Activated naive CD4-positive, alpha-beta T cell treated with anti-CD3 and anti-CD28 coated beads, Interleukin-2, amount 10 ng/mL, durations not matched to agents 7 days and 5 days (primary cell): ENCODE measurements at regions not wholly inside any gene's neighbourhood (a gene's known extent, or its start where the extent isn't known, plus 50 kb on each side); places are given as distances from the start of the nearest gene placed in this dataset.

Experiments
- CTCF ChIA-PET: fragments of 350-600 bp; sonication (Branson Sonifier 250); formaldehyde crosslinking; loops from one replicate; lab custom pipeline; 2021; ENCODE audit warnings: antibody characterized with exemption; lab: Charles Lee
- DNase-seq: peaks from one replicate; pipeline ENCODE4 v3.0.0-alpha.2; 2020
- H3K27ac Mint-ChIP-seq: one replicate; pipeline ENCODE4 v1.8.0; 2021; ENCODE audit warnings: mild to moderate bottlenecking, moderate library complexity, mixed read lengths
- H3K27me3 Mint-ChIP-seq: one replicate; pipeline ENCODE4 v1.8.0; 2021; ENCODE audit warnings: mild to moderate bottlenecking, mixed read lengths
- H3K36me3 Mint-ChIP-seq: one replicate; pipeline ENCODE4 v1.8.0; 2021; ENCODE audit warnings: mixed read lengths
- H3K4me1 Mint-ChIP-seq: one replicate; pipeline ENCODE4 v1.8.0; 2021; ENCODE audit warnings: mixed read lengths
- H3K4me3 Mint-ChIP-seq: one replicate; pipeline ENCODE4 v1.8.0; 2021; ENCODE audit warnings: mild to moderate bottlenecking, moderate library complexity, mixed read lengths
- H3K9me3 Mint-ChIP-seq: one replicate; pipeline ENCODE4 v1.8.0; 2021; ENCODE audit warnings: mixed read lengths

DNA sequence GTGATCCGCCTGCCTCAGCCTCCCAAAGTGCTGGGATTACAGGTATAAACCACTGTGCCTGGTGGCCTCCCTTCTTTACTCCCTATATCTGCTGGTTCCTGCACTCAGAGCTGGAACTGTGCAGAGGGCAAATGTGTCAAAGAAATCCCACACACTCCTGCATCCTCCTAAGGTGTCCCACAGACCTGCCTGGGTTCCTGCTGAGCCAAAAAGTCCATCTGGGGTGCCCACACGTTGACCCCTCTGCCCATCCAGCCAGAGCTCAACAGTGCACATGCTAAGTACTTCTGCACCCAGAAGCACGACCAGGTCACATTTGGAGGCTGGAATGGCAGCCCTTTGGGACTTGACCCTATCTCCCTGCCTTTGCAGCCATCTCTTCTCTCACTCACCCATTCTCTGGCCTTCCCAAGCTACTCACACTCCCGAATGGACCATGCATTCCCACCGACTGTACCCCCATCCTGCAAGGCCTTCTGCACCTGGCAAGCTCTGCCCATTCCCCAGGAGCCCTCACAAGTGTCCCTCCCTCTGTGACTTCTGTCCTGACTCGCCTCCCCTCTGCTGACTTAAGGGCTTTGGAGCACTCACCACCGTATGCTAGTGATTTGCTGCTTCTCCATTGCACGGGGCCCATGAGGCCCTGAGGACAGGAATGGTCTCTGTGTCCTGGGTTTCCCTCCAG, 152.1 kb downstream of the KCTD15 start:
- Mint-ChIP-seq H3K9me3 (no peaks in the 10 kb centered on the region), H3K27ac (no peak overlapping the region), H3K36me3 (no peaks in the 10 kb centered on the region), H3K4me3 (no peak overlapping the region), H3K27me3 (peaks cover 5% of the 10 kb centered on the region), H3K4me1 (no peaks in the 10 kb centered on the region)
- DNase-seq = no peak
- CTCF ChIA-PET = no interaction called here

DNA sequence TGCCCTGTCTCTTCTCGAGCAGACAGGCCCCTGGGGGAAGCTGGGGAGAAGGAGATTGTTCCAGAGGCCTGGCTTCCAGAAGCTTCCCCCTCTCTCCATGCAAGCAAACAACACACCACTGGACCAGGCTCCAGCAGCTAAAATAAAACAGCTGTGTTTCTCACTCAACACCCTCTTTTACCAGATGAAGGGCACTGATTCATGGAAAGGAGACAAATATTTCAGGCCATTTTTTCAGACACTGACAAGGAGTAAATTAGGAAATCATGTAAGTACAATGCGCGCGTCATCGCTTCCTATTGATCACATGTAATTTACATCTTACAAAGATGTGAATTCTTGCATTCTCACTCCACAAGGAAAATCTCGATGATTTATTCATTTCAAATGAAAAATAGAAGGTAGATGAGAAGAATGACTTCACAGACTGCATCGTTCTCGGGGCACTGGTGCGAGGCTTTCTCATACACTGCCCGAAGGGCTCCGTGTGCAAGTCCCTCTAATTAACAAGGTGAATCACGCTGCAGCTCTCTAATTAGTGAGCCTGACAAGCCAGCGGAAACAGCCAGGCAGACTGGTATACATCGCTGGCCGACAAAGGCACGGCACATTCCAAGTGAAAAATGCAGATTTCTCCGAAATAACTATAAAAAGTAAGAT, 153.6 kb downstream of the KCTD15 start:
- no peak overlapping the region for H3K27ac Mint-ChIP-seq
- no peaks in the 10 kb centered on the region for H3K4me1 Mint-ChIP-seq
- H3K9me3 Mint-ChIP-seq = no peaks in the 10 kb centered on the region
- no peaks in the 10 kb centered on the region for H3K36me3 Mint-ChIP-seq
- peaks cover 5% of the 10 kb centered on the region for H3K27me3 Mint-ChIP-seq
- H3K4me3 Mint-ChIP-seq = no peak overlapping the region
- CTCF ChIA-PET = no interaction called here
- no peak for DNase-seq

DNA sequence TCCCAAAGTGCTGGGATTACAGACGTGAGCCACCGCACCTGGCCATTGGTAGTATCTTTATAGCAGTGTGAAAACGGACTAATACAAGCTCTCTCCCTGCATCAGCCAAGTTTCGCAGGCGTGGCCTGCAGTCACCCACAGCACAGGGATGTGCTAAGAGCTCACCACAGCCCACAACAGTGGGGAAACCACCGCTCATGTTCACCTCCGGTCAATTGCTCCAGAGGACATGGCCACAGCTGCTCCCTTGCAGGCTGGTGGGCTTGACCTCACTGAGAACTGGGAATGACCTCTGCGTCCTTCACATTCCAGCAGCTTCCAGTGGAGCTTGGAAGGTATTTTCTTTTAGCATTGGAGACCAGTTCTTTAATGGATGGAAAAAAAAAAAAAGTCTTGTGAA, 156.4 kb downstream of the KCTD15 start:
- no peaks in the 10 kb centered on the region for H3K9me3 Mint-ChIP-seq
- CTCF ChIA-PET = no interaction called here
- H3K27ac Mint-ChIP-seq = no peak overlapping the region
- DNase-seq = no peak
- no peak overlapping the region for H3K4me3 Mint-ChIP-seq
- H3K4me1 Mint-ChIP-seq = no peaks in the 10 kb centered on the region
- H3K36me3 Mint-ChIP-seq = no peaks in the 10 kb centered on the region
- H3K27me3 Mint-ChIP-seq = peaks cover 5% of the 10 kb centered on the region

DNA sequence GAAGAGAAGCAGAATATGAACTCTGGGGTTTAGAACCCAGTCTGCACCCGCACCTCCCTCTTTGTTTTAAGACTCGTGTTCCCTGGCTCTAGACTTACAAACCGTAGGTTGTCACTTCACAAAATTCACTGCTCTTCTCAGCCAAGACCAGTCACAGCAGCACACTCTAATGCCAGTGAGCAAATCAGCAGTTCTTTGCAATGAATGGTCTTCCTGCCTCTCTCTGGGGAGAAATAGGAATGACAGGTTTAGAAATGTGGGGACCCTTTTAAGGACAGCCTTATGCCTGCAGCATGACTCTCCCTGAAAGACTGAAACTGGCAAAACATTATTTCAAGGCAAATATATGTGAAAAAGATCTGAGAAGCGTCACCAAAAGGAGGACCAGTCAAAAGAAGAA, 156.9 kb downstream of the KCTD15 start:
- Mint-ChIP-seq H3K4me1 (no peaks in the 10 kb centered on the region), H3K36me3 (no peaks in the 10 kb centered on the region), H3K27ac (no peak overlapping the region), H3K4me3 (no peak overlapping the region), H3K27me3 (peaks cover 5% of the 10 kb centered on the region), H3K9me3 (no peaks in the 10 kb centered on the region)
- CTCF ChIA-PET = no interaction called here
- no peak for DNase-seq

DNA sequence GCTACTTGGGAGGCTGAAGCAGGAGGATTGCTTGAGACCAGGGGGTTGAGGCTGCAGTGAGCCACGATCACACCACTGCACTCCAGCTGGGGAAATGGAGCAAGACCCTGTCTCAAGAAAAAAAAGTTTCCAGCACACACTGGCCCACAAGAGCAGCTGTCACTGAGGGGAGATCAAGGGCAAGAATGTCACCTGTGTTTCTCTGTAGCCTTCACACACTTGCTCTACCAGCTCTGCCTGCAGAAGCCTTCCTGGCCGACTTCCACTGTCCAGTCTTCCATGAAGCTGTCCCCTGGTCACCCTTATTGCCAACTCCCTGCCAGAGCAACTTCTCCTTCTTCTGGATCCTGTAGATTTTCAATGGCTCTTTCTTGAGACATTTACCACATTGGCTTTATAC, 158.0 kb downstream of the KCTD15 start:
- Mint-ChIP-seq H3K9me3 (no peaks in the 10 kb centered on the region), H3K4me1 (no peaks in the 10 kb centered on the region), H3K36me3 (no peaks in the 10 kb centered on the region), H3K27me3 (no peaks in the 10 kb centered on the region), H3K27ac (no peak overlapping the region), H3K4me3 (no peak overlapping the region)
- no peak for DNase-seq
- CTCF ChIA-PET = no interaction called here

DNA sequence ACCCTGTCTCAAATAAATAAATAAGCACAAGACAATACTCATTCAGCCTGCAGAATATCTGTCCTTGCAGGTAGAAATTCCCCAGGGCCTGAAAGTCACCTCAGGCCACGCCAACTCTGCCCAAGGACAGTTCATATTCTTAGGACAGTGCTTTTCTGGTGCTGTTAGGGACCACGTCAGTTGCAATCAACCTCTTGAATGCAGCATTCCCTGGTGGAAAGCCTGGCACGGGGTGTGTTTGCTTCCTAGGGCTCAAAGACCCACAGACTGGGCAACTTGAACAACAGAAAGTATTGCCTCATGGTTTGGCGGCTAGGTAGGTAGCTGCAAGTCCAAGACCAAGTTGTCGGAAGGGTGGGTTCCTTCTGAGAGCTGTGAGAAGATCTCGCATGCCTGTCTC, 160.3 kb downstream of the KCTD15 start:
- CTCF ChIA-PET = no interaction called here
- Mint-ChIP-seq H3K36me3 (no peaks in the 10 kb centered on the region), H3K4me1 (no peaks in the 10 kb centered on the region), H3K4me3 (no peak overlapping the region), H3K27ac (no peak overlapping the region), H3K27me3 (no peaks in the 10 kb centered on the region), H3K9me3 (no peaks in the 10 kb centered on the region)
- DNase-seq = no peak

DNA sequence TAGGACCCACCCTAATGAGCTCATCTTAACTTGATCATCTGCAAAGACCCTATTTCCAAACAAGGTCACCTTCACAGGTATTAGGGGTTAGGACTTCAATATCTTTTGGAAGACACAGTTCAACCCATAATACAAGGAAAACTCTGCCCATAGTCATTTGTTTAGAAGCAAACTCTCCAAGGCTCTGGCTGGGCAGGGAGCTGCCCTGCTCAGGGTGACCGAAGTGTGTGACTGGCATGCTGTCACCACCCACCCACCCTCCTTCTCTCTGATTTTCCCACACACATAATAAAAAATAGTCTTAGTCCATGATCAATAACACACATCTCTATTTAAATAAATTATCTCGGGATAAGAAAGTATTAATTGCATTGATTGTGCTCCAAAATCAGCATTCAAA, 161.1 kb downstream of the KCTD15 start:
- H3K4me3 Mint-ChIP-seq = no peak overlapping the region
- DNase-seq = no peak
- no peaks in the 10 kb centered on the region for H3K36me3 Mint-ChIP-seq
- H3K4me1 Mint-ChIP-seq = no peaks in the 10 kb centered on the region
- H3K27me3 Mint-ChIP-seq = no peaks in the 10 kb centered on the region
- CTCF ChIA-PET = no interaction called here
- no peaks in the 10 kb centered on the region for H3K9me3 Mint-ChIP-seq
- no peak overlapping the region for H3K27ac Mint-ChIP-seq

DNA sequence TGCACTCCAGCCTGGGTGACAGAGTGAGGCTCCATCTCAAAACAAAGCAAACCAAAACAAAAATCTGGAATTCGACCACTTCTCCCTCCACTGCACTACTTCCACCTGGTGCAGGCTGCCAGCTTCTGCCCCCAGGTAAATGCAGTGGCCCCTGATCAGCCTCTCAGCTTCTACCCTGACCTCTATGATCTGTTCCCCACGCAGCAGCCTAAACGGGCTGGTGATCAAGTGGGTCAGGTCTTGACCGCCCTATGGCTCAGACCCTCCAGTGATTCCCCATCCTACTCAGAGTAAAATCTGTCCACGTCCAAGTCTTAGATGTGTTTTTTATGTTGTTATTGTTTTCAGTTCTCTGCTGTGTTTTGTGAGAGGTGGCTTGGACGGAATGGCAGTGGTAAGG, 163.9 kb downstream of the KCTD15 start:
- no peaks in the 10 kb centered on the region for H3K27me3 Mint-ChIP-seq

DNA sequence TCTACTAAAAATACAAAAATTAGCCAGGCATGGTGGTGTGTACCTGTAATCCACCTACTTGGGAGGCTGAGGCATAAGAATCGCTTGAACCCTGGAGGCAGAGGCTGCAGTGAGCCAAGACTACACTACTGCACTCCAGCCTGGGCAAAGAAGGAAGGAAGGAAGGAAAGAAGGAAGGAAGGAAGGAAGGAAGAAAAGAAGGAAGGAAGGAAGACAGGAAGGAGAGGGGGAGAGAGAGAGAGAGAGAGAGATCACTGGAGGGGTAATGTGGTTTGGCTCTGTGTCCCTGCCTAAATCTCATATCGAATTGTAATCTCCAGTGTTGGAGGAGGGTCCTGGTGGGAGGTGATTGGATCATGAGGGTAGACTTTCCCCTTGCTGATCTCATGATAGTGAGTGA, 165.5 kb downstream of the KCTD15 start:
- Mint-ChIP-seq H3K36me3 (no peaks in the 10 kb centered on the region), H3K27ac (no peak overlapping the region), H3K4me1 (no peaks in the 10 kb centered on the region), H3K9me3 (peaks cover 3% of the 10 kb centered on the region), H3K27me3 (no peaks in the 10 kb centered on the region), H3K4me3 (no peak overlapping the region)
- no peak for DNase-seq
- CTCF ChIA-PET = interaction anchor here (0.6 to 0.7 kb wide), 2 partner anchors 330 to 502 kb away, joined by 3 read pairs; no protein-coding TSS in a partner anchor

More for the DNA sequence above, 163.9 kb downstream of the KCTD15 start:
- Mint-ChIP-seq H3K27ac (no peak overlapping the region), H3K9me3 (no peaks in the 10 kb centered on the region), H3K36me3 (no peaks in the 10 kb centered on the region), H3K4me1 (no peaks in the 10 kb centered on the region), H3K4me3 (no peak overlapping the region)
- no peak for DNase-seq
- CTCF ChIA-PET = no interaction called here

DNA sequence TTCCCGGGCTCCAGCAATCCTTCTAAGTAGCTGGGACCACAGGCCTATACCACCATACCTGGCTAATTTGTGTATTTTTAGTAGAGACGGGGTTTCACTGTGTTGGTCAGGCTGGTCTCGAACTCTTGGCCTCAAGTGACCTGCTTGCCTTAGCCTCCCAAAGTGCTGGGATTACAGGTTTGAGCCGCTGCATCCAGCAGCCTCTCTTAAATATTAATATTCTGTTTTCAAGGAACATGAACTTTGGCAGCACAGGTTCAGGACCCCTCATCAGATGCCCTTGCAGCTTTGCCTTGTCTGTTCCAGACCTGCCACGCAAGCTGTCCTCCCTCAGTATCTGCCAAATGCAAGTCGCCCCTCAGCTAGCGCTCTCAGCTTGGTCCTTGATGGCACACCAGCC, 166.8 kb downstream of the KCTD15 start:
- no peaks in the 10 kb centered on the region for H3K4me1 Mint-ChIP-seq
- H3K27me3 Mint-ChIP-seq = no peaks in the 10 kb centered on the region
- H3K4me3 Mint-ChIP-seq = no peak overlapping the region
- no peak overlapping the region for H3K27ac Mint-ChIP-seq
- CTCF ChIA-PET = no interaction called here
- DNase-seq = no peak
- H3K9me3 Mint-ChIP-seq = peaks cover 3% of the 10 kb centered on the region
- H3K36me3 Mint-ChIP-seq = no peaks in the 10 kb centered on the region

DNA sequence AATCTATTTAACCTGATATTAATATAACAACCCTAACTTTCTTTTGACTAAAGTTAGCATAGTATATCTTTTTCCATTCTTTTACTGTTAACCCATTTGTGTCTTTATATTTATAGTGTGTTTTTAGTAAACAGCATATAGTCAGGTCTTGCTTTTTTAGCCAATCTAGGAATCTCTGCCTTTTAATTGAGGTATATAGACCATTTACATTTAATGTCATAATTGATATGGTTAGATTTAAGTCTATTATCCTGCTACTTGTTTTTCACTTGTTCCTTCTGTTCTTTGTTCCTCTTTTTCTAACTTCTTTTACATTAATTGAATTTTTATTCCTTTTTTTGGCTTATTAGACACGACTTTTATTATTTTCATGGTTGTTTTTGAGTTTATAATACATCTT, 174.4 kb downstream of the KCTD15 start:
- Mint-ChIP-seq H3K4me1 (no peaks in the 10 kb centered on the region), H3K27ac (no peak overlapping the region), H3K9me3 (peaks cover 10% of the 10 kb centered on the region), H3K4me3 (no peak overlapping the region), H3K36me3 (no peaks in the 10 kb centered on the region), H3K27me3 (no peaks in the 10 kb centered on the region)
- DNase-seq = no peak
- CTCF ChIA-PET = no interaction called here

DNA sequence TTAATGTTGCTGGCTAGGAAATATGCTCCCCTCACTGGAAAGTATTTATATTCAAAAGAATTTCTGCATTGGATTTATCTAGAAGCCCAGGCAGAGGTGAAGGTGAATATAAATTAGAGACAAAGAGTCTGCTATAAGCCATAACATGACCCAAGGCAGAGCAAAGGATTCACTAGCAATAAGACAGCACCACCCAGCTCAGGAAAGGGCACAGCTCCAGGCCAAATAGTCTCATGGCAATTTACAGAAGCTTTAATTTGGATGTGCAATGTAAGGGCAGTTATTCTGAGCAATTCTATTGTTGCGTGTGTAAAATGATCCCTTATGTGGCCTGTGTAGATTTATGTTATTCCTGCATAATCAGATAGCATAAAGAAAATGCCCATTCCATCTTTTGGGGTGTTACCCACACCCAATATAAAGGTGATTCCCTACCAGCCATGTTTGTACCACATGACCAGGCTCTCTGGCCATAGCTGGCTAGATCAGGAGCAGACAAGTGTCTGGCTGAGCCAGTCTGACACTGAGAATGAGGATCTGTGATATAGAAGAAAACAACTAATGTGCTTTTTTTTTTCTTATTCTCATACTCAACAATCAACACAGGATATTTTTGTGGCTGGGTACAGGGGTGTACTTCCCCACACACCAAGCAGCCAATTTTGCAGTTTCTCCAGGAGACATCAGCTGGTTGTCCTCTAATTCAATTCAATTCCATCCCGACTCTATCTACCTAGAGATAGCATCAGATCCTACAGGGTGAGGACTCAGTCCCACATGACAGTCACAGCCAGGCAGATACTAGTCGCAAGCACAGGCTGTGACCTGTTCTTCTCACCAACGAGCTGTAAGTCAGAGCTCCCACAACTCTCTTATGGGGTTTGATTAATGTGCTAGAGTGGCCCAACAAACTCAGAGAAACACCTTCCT, 181.4 kb downstream of the KCTD15 start:
- H3K9me3 Mint-ChIP-seq = peaks cover under 1% of the 10 kb centered on the region
- DNase-seq = no peak

DNA sequence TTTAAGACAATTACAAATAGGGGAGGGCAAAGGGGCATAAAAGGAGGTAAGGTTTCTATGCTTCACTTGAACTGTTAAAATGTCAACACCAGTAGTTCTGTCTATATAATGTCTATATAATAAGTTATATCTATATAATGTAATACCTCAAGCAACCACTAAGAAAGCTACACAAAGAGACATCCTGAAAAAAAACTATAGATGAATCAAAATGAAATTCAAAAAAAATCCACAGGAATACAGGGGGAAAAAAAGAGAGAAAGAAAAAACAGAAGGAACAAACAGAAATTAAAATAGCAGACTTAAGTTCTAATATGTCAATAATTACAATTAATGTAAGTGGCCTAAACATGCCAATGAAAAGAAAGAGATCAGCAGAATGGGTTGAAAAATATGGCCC, 186.0 kb downstream of the KCTD15 start:
- CTCF ChIA-PET = interaction anchor here (0.7 kb wide), 1 partner anchor 735 kb away, joined by 3 read pairs; no protein-coding TSS in a partner anchor
- peaks cover 9% of the 10 kb centered on the region for H3K27me3 Mint-ChIP-seq
- no peak overlapping the region for H3K4me3 Mint-ChIP-seq
- no peaks in the 10 kb centered on the region for H3K36me3 Mint-ChIP-seq
- H3K9me3 Mint-ChIP-seq = peaks cover 2% of the 10 kb centered on the region
- no peak for DNase-seq
- no peak overlapping the region for H3K27ac Mint-ChIP-seq
- H3K4me1 Mint-ChIP-seq = no peaks in the 10 kb centered on the region

More for the DNA sequence above, 181.4 kb downstream of the KCTD15 start:
- Mint-ChIP-seq H3K36me3 (no peaks in the 10 kb centered on the region), H3K4me1 (no peaks in the 10 kb centered on the region), H3K27me3 (peaks cover 9% of the 10 kb centered on the region), H3K4me3 (no peak overlapping the region), H3K27ac (no peak overlapping the region)
- CTCF ChIA-PET = no interaction called here

DNA sequence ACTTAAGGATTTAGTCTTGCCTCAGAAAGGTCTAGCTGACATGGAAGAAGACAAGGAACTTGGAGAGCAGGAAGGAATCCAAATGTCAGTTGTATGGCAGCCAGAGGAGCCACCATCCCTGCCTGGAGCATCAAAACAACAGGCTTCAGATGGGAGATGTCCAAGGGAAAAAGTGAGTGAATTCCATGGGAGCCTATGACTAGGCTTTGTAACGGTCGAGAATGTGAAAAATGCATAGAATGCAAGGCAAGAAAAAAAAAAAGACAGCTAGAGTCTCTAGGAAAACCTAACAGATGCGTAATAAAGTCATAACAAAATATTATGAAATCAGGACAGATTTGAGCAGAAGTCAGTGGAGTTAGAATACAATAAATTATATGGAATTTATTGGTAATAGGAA, 183.7 kb upstream of the LSM14A start:
- Mint-ChIP-seq H3K4me1 (no peaks in the 10 kb centered on the region), H3K27me3 (no peaks in the 10 kb centered on the region), H3K27ac (no peak overlapping the region), H3K9me3 (peaks cover 15% of the 10 kb centered on the region), H3K36me3 (no peaks in the 10 kb centered on the region), H3K4me3 (no peak overlapping the region)
- no peak for DNase-seq
- CTCF ChIA-PET = interaction anchor here (2.4 kb wide), 1 partner anchor 10 kb away, joined by 6 read pairs; no protein-coding TSS in a partner anchor
